SK-N-MC (cell line): ENCODE measurements at regions not wholly inside any gene's neighbourhood (a gene's known extent, or its start where the extent isn't known, plus 50 kb on each side); places are given as distances from the start of the nearest gene placed in this dataset.
"Not testable (repeated sequence)": the region's sequence is repeated elsewhere in the genome, so short reads cannot be mapped to it uniquely, and the experiment has no call there.

ENCODE experiments used
- EZH2 ChIP-seq: fragments of 200-600 bp; sonication (generic); IDR thresholded peaks from one replicate; pipeline ENCODE4 v1.6.1; 2017; ENCODE audit warnings: antibody characterized with exemption
- FOXP2 ChIP-seq: optimal IDR thresholded peaks from 2 replicates; pipeline ENCODE3; 2011; ENCODE audit warnings: mild to moderate bottlenecking, moderate library complexity; ENCODE audit not compliant: insufficient read depth; ENCODE audit errors: extremely low read length, control extremely low read depth
- POLR2AphosphoS5 ChIP-seq: IDR thresholded peaks from 2 replicates; pipeline ENCODE4 v1.6.1; 2012; ENCODE audit warnings: mild to moderate bottlenecking, low read depth, low read length, borderline replicate concordance

GRCh38 chr4:74505355-74505978 is 60.5 kb downstream of the AREG start:
- TF ChIP-seq EZH2, POLR2AphosphoS5, FOXP2: not testable (repeated sequence)
